ENCODE measurements at regions not wholly inside any gene's neighbourhood (a gene's known extent, or its start where the extent isn't known, plus 50 kb on each side); places are given as distances from the start of the nearest gene placed in this dataset.

DNA sequence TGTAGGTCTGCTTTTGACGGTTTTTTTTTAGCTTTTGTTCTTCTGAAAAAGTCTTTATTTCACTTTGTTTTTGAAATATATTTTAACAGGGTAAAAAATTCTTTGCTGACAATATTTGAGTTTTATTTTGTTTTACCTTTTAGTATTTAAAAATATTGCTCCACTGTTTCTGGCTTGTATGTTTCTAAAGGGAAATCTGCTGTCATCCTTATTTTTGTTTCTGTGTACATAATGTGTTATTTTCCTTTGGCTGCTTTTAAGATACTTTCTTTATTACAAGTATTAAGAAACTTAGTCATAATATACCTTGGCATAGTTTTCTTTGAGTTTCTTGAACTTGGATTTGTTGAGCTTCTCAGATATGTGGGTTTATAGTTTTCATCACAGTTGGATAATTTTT is 88.6 kb upstream of the SPACA1 start:
- TF ChIP-seq CTCF (conservative IDR thresholded peaks at IDR 0.05; ENCODE audit: low read depth, low read length) (no peak), EZH2 (IDR thresholded peaks at IDR 0.05; ENCODE audit: borderline replicate concordance, low read depth, low read length, poor library complexity, severe bottlenecking) (no peak)
